ENCODE measurements at regions not wholly inside any gene's neighbourhood (a gene's known extent, or its start where the extent isn't known, plus 50 kb on each side); places are given as distances from the start of the nearest gene placed in this dataset.

- no peak for DNase-seq (ENCODE audit: low spot score)
- TF ChIP-seq CTCF (IDR thresholded peaks at IDR 0.05; ENCODE audit: extremely low read depth, missing control alignments): no peak
Measured at GRCh38 chr11:105312266-105312665, 172.7 kb upstream of the CARD18 start.

GRCh38 chr11:105298630-105299029, 159.1 kb upstream of the CARD18 start:
- DNase-seq (ENCODE audit: low spot score): no peak
- no peak for TF ChIP-seq CTCF (IDR thresholded peaks at IDR 0.05; ENCODE audit: extremely low read depth, missing control alignments)

GRCh38 chr11:105298174-105298573, 158.6 kb upstream of the CARD18 start:
- DNase-seq (ENCODE audit: low spot score): no peak
- TF ChIP-seq CTCF (IDR thresholded peaks at IDR 0.05; ENCODE audit: extremely low read depth, missing control alignments): no peak

- no peak for DNase-seq (ENCODE audit: low spot score)
- no peak for TF ChIP-seq CTCF (IDR thresholded peaks at IDR 0.05; ENCODE audit: extremely low read depth, missing control alignments)
Measured at GRCh38 chr11:105297463-105297862, 157.9 kb upstream of the CARD18 start.

- no peak for TF ChIP-seq CTCF (IDR thresholded peaks at IDR 0.05; ENCODE audit: extremely low read depth, missing control alignments)
- no peak for DNase-seq (ENCODE audit: low spot score)
Measured at GRCh38 chr11:105296806-105297205, 157.2 kb upstream of the CARD18 start.

GRCh38 chr11:105296386-105296785, 156.8 kb upstream of the CARD18 start:
- no peak for TF ChIP-seq CTCF (IDR thresholded peaks at IDR 0.05; ENCODE audit: extremely low read depth, missing control alignments)
- DNase-seq (ENCODE audit: low spot score): no peak

- no peak for TF ChIP-seq CTCF (IDR thresholded peaks at IDR 0.05; ENCODE audit: extremely low read depth, missing control alignments)
- no peak for DNase-seq (ENCODE audit: low spot score)
Measured at GRCh38 chr11:105282658-105283057, 143.1 kb upstream of the CARD18 start.

All from GM20000 (cell line).